OCI-LY1 (cell line): ENCODE measurements at regions not wholly inside any gene's neighbourhood (a gene's known extent, or its start where the extent isn't known, plus 50 kb on each side); places are given as distances from the start of the nearest gene placed in this dataset.

Source experiments
- H2AFZ ChIP-seq: fragments of 200-600 bp; sonication (generic), shearing (Covaris generic); 2 replicates; pipeline ENCODE4 v1.6.0; 2014; ENCODE audit warnings: antibody characterized with exemption, mild to moderate bottlenecking, low read length
- H3F3A ChIP-seq: fragments of 200-600 bp; sonication (generic), shearing (Covaris generic); 2 replicates; pipeline ENCODE4 v1.6.0; 2014; ENCODE audit warnings: mild to moderate bottlenecking, antibody characterized with exemption, low read length, moderate library complexity; ENCODE audit not compliant: insufficient read depth
- H3K27ac ChIP-seq: fragments of 200-600 bp; sonication (generic); 2 replicates; pipeline ENCODE4 v1.5.1; 2014; ENCODE audit warnings: low read length, mixed run types, mild to moderate bottlenecking, low read depth; ENCODE audit not compliant: poor library complexity, severe bottlenecking
- H3K27me3 ChIP-seq: fragments of 200-600 bp; sonication (generic); 2 replicates; pipeline ENCODE4 v1.6.0; 2014; ENCODE audit warnings: antibody characterized with exemption, mild to moderate bottlenecking, low read length, moderate library complexity; ENCODE audit not compliant: insufficient read depth
- H3K36me3 ChIP-seq: fragments of 200-600 bp; sonication (generic); 2 replicates; pipeline ENCODE4 v1.6.1; 2014; ENCODE audit warnings: mild to moderate bottlenecking, antibody characterized with exemption, low read length, moderate library complexity, mixed read lengths; ENCODE audit not compliant: insufficient read depth
- H3K4me1 ChIP-seq: fragments of 200-600 bp; sonication (generic); 2 replicates; pipeline ENCODE4 v1.5.1; 2014; ENCODE audit warnings: mild to moderate bottlenecking, low read length, moderate library complexity; ENCODE audit not compliant: insufficient read depth, severe bottlenecking
- H3K4me2 ChIP-seq: fragments of 200-600 bp; sonication (generic), shearing (Covaris generic); 2 replicates; pipeline ENCODE4 v1.6.1; 2014; ENCODE audit warnings: low read length
- H3K4me3 ChIP-seq: fragments of 200-600 bp; sonication (generic); 2 replicates; pipeline ENCODE4 v1.5.1; 2014; ENCODE audit warnings: low read length, low read depth, mild to moderate bottlenecking, mixed read lengths; ENCODE audit not compliant: poor library complexity, severe bottlenecking
- H3K79me2 ChIP-seq: fragments of 200-600 bp; shearing (Covaris generic); 2 replicates; pipeline ENCODE4 v1.6.1; 2016; ENCODE audit warnings: mixed run types, low read length, mixed read lengths; ENCODE audit not compliant: insufficient read depth
- H3K9ac ChIP-seq: fragments of 200-600 bp; sonication (generic), shearing (Covaris generic); 2 replicates; pipeline ENCODE4 v1.6.1; 2014; ENCODE audit warnings: mild to moderate bottlenecking, low read length, mixed read lengths
- H3K9me2 ChIP-seq: fragments of 200-600 bp; sonication (generic), shearing (Covaris generic); 2 replicates; pipeline ENCODE4 v1.6.1; 2014; ENCODE audit warnings: low read depth, mild to moderate bottlenecking, low read length, mixed read lengths
- H3K9me3 ChIP-seq: fragments of 200-600 bp; shearing (Covaris generic); 2 replicates; pipeline ENCODE4 v1.6.1; 2014; ENCODE audit warnings: low read length, mixed read lengths
- H4K20me1 ChIP-seq: fragments of 200-600 bp; sonication (generic), shearing (Covaris generic); 2 replicates; pipeline ENCODE4 v1.6.0; 2016; ENCODE audit warnings: mild to moderate bottlenecking, low read length; ENCODE audit not compliant: insufficient read depth
- CTCF ChIP-seq: fragments of 200-600 bp; sonication (generic), shearing (Covaris generic); IDR thresholded peaks from 2 replicates; pipeline ENCODE4 v1.5.1; 2017; ENCODE audit warnings: mild to moderate bottlenecking, antibody characterized with exemption, low read length, moderate library complexity, mixed read lengths
- EZH2 ChIP-seq: fragments of 200-600 bp; sonication (generic), shearing (Covaris generic); IDR thresholded peaks from 2 replicates; pipeline ENCODE4 v1.8.0; 2017; ENCODE audit warnings: borderline replicate concordance, mixed run types, mild to moderate bottlenecking, antibody characterized with exemption, low read length, moderate library complexity, mixed read lengths

- Histone ChIP-seq H3K4me2 (no peak overlapping the region), H3K9ac (no peak overlapping the region), H3K36me3 (no peaks in the 10 kb centered on the region), H3K9me3 (no peaks in the 10 kb centered on the region), H3F3A (no peaks in the 10 kb centered on the region), H3K4me3 (no peak overlapping the region), H3K9me2 (no peaks in the 10 kb centered on the region), H4K20me1 (no peaks in the 10 kb centered on the region), H3K79me2 (no peaks in the 10 kb centered on the region), H3K4me1 (no peaks in the 10 kb centered on the region), H3K27ac (no peak overlapping the region), H3K27me3 (no peaks in the 10 kb centered on the region), H2AFZ (no peak overlapping the region)
- no peak for TF ChIP-seq EZH2
- TF ChIP-seq CTCF: no peak
Measured at GRCh38 chr11:23727794-23728193, 769.1 kb upstream of the LUZP2 start.

DNA sequence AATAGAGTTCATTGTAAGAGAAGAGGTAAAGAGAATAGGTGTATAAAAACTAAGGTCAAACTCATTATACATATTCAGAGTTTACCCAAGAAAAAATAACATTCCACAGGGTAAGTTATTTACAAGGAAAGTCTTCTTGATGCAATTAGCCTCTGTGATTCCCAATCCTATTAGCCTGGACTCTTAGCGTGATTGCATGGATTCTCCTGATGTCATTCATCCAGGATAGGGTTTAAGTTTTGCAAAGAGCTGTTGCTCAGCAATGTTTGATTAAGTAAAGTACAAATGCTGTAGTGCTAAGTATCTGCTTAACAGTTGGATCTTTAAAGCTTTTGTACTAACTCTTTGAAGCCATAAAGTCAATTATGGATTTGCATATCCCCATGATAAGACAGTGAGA lies 767.8 kb upstream of the LUZP2 start:
- Histone ChIP-seq H3K4me1 (no peaks in the 10 kb centered on the region), H3K4me2 (no peak overlapping the region), H3K79me2 (no peaks in the 10 kb centered on the region), H3K4me3 (no peak overlapping the region), H3K27me3 (no peaks in the 10 kb centered on the region), H3K27ac (no peak overlapping the region), H3K9ac (no peak overlapping the region), H4K20me1 (no peaks in the 10 kb centered on the region), H3K36me3 (no peaks in the 10 kb centered on the region), H2AFZ (no peak overlapping the region), H3K9me3 (no peaks in the 10 kb centered on the region), H3F3A (no peaks in the 10 kb centered on the region), H3K9me2 (no peaks in the 10 kb centered on the region)
- TF ChIP-seq CTCF: no peak
- no peak for TF ChIP-seq EZH2

DNA sequence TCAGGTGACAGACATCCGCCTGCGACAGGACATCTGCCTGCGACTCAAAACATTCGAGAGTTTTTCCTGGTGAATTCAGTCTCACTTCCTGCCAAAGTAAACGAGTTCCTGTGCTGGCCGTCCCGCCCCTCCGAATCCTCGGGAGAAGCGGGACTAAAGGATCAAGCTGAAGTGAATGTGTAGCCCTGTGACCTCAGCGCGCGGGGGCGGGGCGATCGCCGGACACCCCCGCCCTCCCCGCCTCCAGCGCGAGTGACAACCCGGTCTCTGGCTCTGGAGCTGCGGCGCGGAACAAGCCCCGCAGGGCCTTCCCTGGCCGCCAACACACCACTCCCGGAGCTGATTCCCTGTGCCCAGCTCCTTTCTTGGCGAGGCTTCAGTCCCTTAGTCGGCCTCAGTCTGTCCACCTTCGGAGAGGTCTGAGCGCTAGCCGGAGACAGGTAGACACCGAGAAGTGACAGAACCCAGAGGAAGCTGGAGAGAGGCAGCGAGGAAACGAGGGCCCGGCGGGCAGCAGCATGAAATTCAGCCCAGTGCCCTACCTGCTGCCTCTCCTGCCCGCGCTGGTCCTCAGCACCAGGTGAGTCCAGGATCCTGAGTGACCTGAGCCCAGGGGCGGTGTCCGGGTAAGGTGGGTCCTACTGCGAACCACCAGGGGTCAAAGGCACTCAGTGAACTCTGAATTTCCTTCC lies 766.4 kb upstream of the LUZP2 start:
- no peaks in the 10 kb centered on the region for H4K20me1 ChIP-seq
- H3K79me2 ChIP-seq: no peaks in the 10 kb centered on the region
- H3F3A ChIP-seq: no peaks in the 10 kb centered on the region
- H3K36me3 ChIP-seq: no peaks in the 10 kb centered on the region
- no peaks in the 10 kb centered on the region for H3K9me3 ChIP-seq
- no peaks in the 10 kb centered on the region for H3K4me1 ChIP-seq
- no peaks in the 10 kb centered on the region for H3K9me2 ChIP-seq
- H3K27ac ChIP-seq: no peak overlapping the region
- H3K4me2 ChIP-seq: no peak overlapping the region
- no peak overlapping the region for H3K9ac ChIP-seq
- no peak overlapping the region for H3K4me3 ChIP-seq
- no peaks in the 10 kb centered on the region for H3K27me3 ChIP-seq
- no peak for TF ChIP-seq EZH2
- TF ChIP-seq CTCF: no peak
- no peak overlapping the region for H2AFZ ChIP-seq
